Tongue (tissue), 1 donor: ENCODE measurements at regions not wholly inside any gene's neighbourhood (a gene's known extent, or its start where the extent isn't known, plus 50 kb on each side); places are given as distances from the start of the nearest gene placed in this dataset. TPM values are rescaled to one million over a fixed set of nuclear protein-coding genes. Genes with fewer than 3 reads are reported as not detected.

ENCODE experiments used
- small RNA-seq: library from RNA; depleted of rRNA; stranded (forward); fragments of <200 nt; gene quantifications from one replicate; pipeline ENCODE3, GENCODE V24; 2014; ENCODE audit warnings: low replicate concordance

Small RNAs in the stretch of these regions (small RNA-seq; reads per million reads assigned to genes)
- 0.66 reads per million, percentile 80 among the genes with 10 or more reads in this experiment for gene RF00003
- gene RF00619, result not detected
- gene RNA5SP536, result not detected
- gene RNU6-1071P, result not detected
